ENCODE measurements at regions not wholly inside any gene's neighbourhood (a gene's known extent, or its start where the extent isn't known, plus 50 kb on each side); places are given as distances from the start of the nearest gene placed in this dataset.

DNA sequence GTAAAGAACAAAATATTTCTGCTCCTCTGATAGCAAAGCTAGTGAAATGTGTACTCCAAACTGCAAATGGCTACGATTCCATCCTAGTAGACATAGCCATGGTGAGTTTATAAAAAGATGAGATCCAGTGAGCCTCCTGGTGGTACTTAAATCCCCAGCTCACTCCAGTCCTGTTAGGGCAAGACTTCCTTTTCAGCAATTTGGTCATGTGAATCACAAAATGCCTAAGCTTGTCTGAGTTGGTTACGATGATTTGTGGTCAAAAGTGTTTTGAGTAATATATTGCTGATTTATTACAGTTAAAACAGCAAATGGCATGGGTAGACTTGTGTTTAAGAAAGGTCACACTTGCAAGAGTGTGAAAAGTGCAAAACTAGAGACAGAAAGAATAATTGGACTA is 102.7 kb upstream of the NAV3 start:
- no peak overlapping the region for H3K4me3 Mint-ChIP-seq
- ChIA-PET CTCF (no interaction called here), POLR2A (no interaction called here)
- Histone ChIP-seq H3K4me2 (replicated peaks; ENCODE audit: low read depth, low read length, poor library complexity, severe bottlenecking) (no peak overlapping the region), H3K9ac (ENCODE audit: low read length) (no peak overlapping the region), H3K27ac (ENCODE audit: low read length in 2 of 2) (no peak overlapping the region), H3K36me3 (replicated peaks in 1 of 2; ENCODE audit: control extremely low read depth in 1 of 2, control insufficient read depth in 1 of 2, extremely low read depth in 1 of 2, insufficient read depth in 2 of 2, low read length in 1 of 2) (no peaks in the 10 kb centered on the region), H4K20me1 (ENCODE audit: control insufficient read depth, insufficient read depth, low read length, poor library complexity, severe bottlenecking) (no peaks in the 10 kb centered on the region), H3K9me3 (ENCODE audit: control extremely low read depth in 1 of 3, control insufficient read depth in 2 of 3, insufficient read depth in 1 of 3, low read length in 2 of 3) (no peaks in the 10 kb centered on the region), H3K79me2 (ENCODE audit: control insufficient read depth, insufficient read depth, low read length) (no peaks in the 10 kb centered on the region), H3K4me1 (ENCODE audit: control insufficient read depth in 2 of 2, insufficient read depth in 2 of 2, low read length in 2 of 2) (no peaks in the 10 kb centered on the region), H3K4me3 (ENCODE audit: control extremely low read depth in 1 of 5, extremely low read depth in 1 of 5, insufficient read depth in 1 of 5, low read depth in 2 of 5, low read length in 4 of 5) (no peak overlapping the region), H3K27me3 (replicated peaks in 1 of 4; ENCODE audit: control extremely low read depth in 1 of 4, control insufficient read depth in 3 of 4, insufficient read depth in 4 of 4, low read length in 3 of 4) (no peaks in the 10 kb centered on the region), H2AFZ (ENCODE audit: insufficient read depth, low read depth, low read length, poor library complexity, severe bottlenecking) (no peak overlapping the region)
- peaks cover 1% of the 10 kb centered on the region for H3K9me3 Mint-ChIP-seq (ENCODE audit: insufficient read depth)
- no peaks in the 10 kb centered on the region for H3K27me3 Mint-ChIP-seq
- H3K4me1 Mint-ChIP-seq = no peaks in the 10 kb centered on the region
- no peak for ATAC-seq (ENCODE audit: low read depth)
- TF ChIP-seq, protein P1, sequence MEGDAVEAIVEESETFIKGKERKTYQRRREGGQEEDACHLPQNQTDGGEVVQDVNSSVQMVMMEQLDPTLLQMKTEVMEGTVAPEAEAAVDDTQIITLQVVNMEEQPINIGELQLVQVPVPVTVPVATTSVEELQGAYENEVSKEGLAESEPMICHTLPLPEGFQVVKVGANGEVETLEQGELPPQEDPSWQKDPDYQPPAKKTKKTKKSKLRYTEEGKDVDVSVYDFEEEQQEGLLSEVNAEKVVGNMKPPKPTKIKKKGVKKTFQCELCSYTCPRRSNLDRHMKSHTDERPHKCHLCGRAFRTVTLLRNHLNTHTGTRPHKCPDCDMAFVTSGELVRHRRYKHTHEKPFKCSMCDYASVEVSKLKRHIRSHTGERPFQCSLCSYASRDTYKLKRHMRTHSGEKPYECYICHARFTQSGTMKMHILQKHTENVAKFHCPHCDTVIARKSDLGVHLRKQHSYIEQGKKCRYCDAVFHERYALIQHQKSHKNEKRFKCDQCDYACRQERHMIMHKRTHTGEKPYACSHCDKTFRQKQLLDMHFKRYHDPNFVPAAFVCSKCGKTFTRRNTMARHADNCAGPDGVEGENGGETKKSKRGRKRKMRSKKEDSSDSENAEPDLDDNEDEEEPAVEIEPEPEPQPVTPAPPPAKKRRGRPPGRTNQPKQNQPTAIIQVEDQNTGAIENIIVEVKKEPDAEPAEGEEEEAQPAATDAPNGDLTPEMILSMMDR (IDR thresholded peaks at IDR 0.05) = no peak
- no peak for TF ChIP-seq EZH2 (IDR thresholded peaks at IDR 0.05; ENCODE audit: borderline replicate concordance, insufficient read depth, low read depth, low read length, poor library complexity, severe bottlenecking)
- no peak for DNase-seq
- H3K27ac Mint-ChIP-seq = no peak overlapping the region
- WGBS (ENCODE audit: insufficient coverage) = 60% methylated on average over 1 of the region's 2 CpGs
- intact Hi-C loops (cut with micrococcal nuclease) = no loop called here

- no peaks in the 10 kb centered on the region for H3K79me2 ChIP-seq (ENCODE audit: control insufficient read depth, insufficient read depth, low read length)
- no peak overlapping the region for H3K4me3 ChIP-seq (ENCODE audit: control extremely low read depth in 1 of 5, extremely low read depth in 1 of 5, insufficient read depth in 1 of 5, low read depth in 2 of 5, low read length in 4 of 5)
- WGBS (ENCODE audit: insufficient coverage) = 92% methylated on average over 2 of the region's 4 CpGs
- no peaks in the 10 kb centered on the region for H3K9me3 ChIP-seq (ENCODE audit: control extremely low read depth in 1 of 3, control insufficient read depth in 2 of 3, insufficient read depth in 1 of 3, low read length in 2 of 3)
- TF ChIP-seq, protein P1 (IDR thresholded peaks at IDR 0.05) = no peak
- no peak for TF ChIP-seq EZH2 (IDR thresholded peaks at IDR 0.05; ENCODE audit: borderline replicate concordance, insufficient read depth, low read depth, low read length, poor library complexity, severe bottlenecking)
- H3K27me3 ChIP-seq (replicated peaks in 1 of 4; ENCODE audit: control extremely low read depth in 1 of 4, control insufficient read depth in 3 of 4, insufficient read depth in 4 of 4, low read length in 3 of 4) = no peaks in the 10 kb centered on the region
- CTCF ChIA-PET = no interaction called here
- intact Hi-C loops (cut with micrococcal nuclease) = no loop called here
- H2AFZ ChIP-seq (ENCODE audit: insufficient read depth, low read depth, low read length, poor library complexity, severe bottlenecking) = no peak overlapping the region
- no peak overlapping the region for H3K27ac Mint-ChIP-seq
- H3K4me1 ChIP-seq (ENCODE audit: control insufficient read depth in 2 of 2, insufficient read depth in 2 of 2, low read length in 2 of 2) = no peaks in the 10 kb centered on the region
- no peak overlapping the region for H3K4me3 Mint-ChIP-seq
- no peak overlapping the region for H3K9ac ChIP-seq (ENCODE audit: low read length)
- POLR2A ChIA-PET = no interaction called here
- no peak overlapping the region for H3K27ac ChIP-seq (ENCODE audit: low read length in 2 of 2)
- no peaks in the 10 kb centered on the region for H3K36me3 ChIP-seq (replicated peaks in 1 of 2; ENCODE audit: control extremely low read depth in 1 of 2, control insufficient read depth in 1 of 2, extremely low read depth in 1 of 2, insufficient read depth in 2 of 2, low read length in 1 of 2)
- ATAC-seq (ENCODE audit: low read depth) (no peak), DNase-seq (no peak)
- H3K27me3 Mint-ChIP-seq = no peaks in the 10 kb centered on the region
- H3K4me2 ChIP-seq (replicated peaks; ENCODE audit: low read depth, low read length, poor library complexity, severe bottlenecking) = no peak overlapping the region
- peaks cover 1% of the 10 kb centered on the region for H3K9me3 Mint-ChIP-seq (ENCODE audit: insufficient read depth)
- H3K4me1 Mint-ChIP-seq = no peaks in the 10 kb centered on the region
- H4K20me1 ChIP-seq (ENCODE audit: control insufficient read depth, insufficient read depth, low read length, poor library complexity, severe bottlenecking) = no peaks in the 10 kb centered on the region
Observed at GRCh38 chr12:77727442-77728001, 103.2 kb upstream of the NAV3 start.
